Stimulated activated CD4-positive, alpha-beta T cell treated with anti-CD3 and anti-CD28 coated beads, Interleukin-15, amount 100 ng/mL, for 24 hours (primary cell): ENCODE measurements at regions not wholly inside any gene's neighbourhood (a gene's known extent, or its start where the extent isn't known, plus 50 kb on each side); places are given as distances from the start of the nearest gene placed in this dataset.

Source experiments
- DNase-seq: peaks from one replicate; pipeline ENCODE4 v3.0.0-alpha.2; 2020

- DNase-seq, result no peak
These were observed 247.9 kb upstream of the KIRREL3 start for GRCh38 chr11:127248476-127248875.

DNA sequence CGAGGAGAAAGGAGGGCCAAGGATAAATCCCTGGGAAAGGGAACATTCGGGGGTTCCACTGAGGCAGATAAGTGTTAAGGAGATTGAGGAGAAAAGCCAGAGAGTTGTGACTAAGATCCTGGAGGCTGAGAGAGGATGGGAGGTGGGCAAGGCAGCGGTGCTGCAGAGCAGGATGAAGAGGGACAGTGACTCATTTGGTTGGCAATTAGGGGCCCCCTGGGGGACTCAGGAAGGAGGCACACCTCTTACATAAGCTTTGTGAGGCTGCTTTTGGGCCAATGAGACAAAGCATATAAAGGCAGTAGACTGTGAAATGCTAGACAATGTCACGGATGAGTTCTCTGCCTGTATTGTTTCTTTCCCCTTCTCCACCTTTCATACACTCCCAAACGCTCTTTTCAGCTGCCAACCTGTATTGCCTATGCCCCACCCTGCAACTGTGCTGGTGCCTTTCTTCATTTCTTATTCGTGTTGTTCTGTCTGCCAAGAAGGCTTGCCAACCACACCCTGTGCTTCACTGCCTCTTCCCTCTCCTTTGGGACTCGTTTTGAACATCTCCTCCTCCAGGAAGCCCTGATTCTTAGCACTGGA lies 246.8 kb upstream of the KIRREL3 start:
- no peak for DNase-seq

GRCh38 chr11:127242676-127243075 lies 242.1 kb upstream of the KIRREL3 start:
- DNase-seq, result no peak

DNA sequence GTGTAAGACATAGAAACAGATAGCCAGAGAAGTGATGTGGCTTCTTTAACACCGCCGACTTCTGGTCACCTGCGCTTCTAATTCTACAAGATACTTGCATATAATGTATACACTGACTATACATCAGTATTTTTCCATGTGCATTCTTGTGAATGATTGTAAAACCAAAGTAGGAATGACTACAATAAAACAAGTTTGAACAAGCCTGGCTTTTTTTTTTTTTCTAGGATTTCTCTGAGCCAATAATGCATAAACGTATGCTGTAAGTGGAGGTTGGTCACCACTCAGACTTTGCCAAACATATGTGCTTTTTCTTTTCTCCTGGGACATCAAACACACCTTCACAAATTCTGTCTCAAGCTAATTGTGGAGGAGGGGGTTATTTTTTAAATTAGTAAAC lies 237.8 kb upstream of the KIRREL3 start:
- no peak for DNase-seq

- DNase-seq, result no peak
These were observed 236.2 kb upstream of the KIRREL3 start for GRCh38 chr11:127236776-127237175.

DNA sequence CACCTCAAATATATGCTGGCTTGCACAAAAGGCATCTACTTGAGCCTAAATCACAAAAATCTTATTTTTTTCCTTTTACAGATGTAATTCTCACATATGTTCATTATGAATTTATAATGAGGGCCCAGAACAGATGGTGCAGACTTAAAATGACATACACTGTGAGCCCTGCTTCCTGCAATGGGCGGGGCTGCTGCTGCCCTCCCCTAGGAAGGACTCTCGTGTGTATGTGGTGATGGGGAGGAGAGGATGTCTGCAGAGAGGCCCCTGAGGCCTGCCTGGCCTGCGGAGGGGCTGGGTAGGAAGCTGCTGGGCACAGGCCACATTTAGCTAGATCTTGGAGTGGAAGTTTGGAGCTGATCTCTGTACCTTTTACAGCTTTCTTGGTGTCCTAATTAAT lies 233.4 kb upstream of the KIRREL3 start:
- no peak for DNase-seq

DNA sequence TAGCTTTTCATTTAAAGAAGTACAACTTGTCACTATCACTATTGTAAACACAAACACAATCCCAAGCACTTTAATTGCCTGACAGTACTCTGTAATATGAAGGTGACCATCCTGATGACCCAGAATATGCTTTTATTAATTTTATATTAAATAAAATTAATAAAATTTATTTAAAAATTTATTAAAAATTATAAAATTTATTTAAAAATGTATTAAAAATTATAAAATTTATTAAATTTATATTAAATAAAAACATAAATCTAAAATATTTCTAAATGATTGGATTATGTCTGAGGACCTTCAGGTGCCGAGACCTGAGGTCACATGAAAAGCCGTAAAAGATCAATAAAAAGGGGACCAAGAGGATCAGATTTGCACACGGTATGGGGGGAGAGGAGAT lies 229.8 kb upstream of the KIRREL3 start:
- no peak for DNase-seq

DNA sequence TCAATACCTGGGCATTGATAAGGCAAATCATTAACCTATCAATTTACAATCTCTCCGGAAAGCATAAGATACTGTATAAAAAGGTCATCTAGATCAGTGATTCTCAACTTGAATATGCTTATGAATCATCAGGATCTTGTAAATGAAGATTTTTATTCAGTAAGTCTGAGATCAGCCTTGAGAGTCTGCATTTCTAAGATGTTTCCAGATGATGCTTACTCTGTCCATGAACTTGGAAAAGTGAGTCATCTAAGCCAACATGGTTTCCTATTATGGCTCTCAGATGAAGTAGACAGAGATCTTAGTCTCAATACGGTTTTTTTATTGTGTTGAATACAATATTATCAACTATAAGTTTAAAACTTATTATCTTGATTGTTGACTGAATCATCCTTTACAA lies 226.4 kb upstream of the KIRREL3 start:
- no peak for DNase-seq

DNA sequence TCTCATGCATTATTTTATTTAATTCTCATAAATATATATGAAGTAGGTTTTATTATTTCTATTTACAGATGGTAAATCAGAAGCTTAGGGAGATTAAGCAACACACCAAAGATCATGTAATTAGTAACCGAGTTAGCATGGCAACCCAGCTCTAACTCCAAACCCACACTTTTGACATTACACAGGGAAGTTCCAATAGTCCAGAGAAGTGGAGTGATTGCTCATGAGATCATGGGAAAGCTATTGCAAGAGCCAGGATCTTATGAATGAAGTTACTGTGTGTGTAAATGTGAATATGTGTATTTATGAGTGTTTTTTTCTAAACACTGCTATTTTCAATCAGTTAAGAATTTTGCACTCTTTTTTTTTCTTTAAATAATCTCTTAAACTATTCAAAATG lies 225.8 kb upstream of the KIRREL3 start:
- no peak for DNase-seq

GRCh38 chr11:127225619-127226018 lies 225.0 kb upstream of the KIRREL3 start:
- no peak for DNase-seq

GRCh38 chr11:127224276-127224675 lies 223.7 kb upstream of the KIRREL3 start:
- DNase-seq, result no peak

DNA sequence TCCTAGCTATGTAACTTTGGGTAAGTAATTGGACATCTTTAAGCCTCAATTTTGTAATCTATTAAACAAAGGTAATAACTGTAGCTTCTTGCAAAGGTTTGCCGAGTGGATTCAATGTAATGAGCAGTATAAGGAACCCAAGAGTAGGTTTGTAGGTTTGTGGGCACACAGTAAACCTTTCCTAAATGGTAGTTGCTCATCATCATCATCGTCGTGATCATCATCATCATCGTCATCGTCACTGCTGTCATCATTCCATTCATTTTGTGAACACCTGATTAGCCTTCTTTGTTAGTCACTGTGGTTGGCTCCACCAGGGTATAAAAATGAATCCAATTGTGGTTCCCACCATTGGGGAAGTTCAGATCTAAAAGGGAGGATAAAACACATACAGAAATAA lies 223.1 kb upstream of the KIRREL3 start:
- DNase-seq, result no peak

GRCh38 chr11:127223026-127223425 lies 222.5 kb upstream of the KIRREL3 start:
- DNase-seq, result no peak

DNA sequence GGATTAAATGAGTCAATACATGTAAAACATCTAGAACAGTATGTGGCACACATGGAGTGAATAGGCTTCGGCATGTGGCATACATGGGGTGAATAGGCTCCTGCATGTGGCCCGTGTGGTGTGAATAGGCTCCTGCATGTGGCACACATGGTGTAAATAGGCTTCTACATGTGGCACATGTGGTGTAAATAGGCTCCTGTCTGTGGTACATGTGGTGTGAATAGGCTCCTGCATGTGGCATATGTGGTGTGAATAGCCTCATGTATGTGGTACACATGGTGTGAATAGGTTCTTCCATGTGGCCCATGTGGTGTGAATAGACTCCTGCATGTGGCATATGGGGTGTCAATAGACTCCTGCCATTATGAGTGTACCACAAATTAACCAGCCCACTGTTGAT lies 219.1 kb upstream of the KIRREL3 start:
- no peak for DNase-seq

DNA sequence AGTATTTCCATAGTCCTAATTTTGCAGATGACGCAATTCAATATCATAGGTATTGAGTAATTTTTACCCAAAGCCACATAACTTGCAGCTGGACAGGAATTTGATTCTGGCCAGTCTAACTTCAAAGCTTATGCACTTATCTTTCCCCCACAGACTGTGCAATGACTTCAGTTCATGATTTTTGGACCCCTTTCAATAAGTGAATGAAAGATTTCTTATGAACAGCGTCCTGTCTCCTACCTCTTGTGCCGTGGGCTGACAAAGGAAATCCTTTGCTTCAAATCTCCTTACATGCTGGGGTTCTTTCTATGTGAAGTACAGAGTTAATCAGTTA lies 217.7 kb upstream of the KIRREL3 start:
- no peak for DNase-seq

DNA sequence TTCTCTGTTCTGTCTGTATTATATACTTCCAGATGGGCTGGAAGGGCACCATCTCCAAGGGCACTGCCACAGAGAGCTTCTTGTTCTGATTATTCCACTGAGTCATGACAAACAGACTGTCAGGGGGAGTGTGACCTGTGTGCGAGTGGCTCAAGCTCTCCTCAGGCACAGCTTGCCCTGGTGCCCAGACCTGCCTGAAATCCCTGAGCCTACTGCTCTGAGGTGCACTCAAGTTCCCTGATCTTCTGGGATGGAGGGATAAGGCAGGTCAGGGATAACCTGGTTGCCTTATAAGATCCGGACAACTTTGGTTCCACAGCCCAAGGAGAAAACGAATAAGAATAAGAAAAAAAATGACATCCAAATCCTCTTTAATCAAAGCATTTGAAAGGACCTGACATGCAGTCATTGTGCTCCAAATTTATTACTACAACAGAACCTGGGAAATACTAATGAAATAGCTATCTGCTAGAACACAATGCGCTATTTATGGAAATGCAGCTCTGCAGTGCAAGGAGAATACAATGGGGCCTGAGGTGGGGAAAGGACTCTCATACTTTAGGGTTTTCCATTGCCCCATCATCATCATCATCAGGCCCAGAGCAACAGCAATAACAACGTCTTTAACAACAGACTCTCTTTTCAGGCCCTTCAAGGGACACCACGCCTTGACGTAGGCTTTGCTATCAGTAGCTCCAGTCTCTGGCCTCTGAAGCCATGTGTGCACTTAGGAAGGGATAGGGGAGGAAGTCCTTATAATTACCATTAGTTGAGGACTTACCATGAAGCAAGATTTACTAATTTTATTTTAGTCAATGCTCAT lies 217.1 kb upstream of the KIRREL3 start:
- DNase-seq, result no peak

GRCh38 chr11:127205688-127206217 lies 205.2 kb upstream of the KIRREL3 start:
- no peak for DNase-seq

DNA sequence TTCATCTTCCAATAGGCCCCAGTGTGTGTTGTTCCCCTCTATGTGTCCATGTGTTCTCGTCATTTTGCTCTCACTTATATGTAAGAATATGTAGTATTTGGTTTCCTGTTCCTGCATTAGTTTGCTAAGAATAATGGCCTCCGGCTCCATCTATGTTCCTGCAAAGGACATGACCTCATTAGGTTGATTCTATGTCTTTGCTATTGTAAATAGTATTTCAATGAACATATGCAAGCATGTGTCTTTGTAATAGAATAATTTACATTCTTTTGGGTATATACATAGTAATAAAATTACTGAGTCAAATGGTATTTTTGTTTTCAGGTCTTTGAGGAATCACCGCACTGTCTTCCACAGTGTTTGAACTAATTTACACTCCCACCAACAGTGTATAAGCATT lies 202.9 kb upstream of the KIRREL3 start:
- no peak for DNase-seq

DNA sequence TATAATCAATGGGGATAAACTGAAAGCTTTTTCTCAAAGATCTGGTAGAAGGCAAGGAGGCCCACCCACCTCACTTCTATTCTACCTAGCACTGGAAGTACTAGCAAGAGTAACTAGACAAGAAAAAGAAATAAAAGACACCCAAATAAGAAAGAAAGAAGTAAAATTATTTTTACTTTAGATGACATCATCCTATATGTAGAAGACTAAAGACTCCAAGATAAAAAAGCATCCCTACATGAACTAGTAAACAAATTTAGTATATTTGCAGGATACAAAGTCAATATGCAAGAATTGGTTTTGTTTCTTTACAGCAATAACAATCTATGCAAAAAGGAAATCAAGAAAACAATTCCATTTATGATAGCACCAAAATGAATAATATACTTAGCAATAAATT lies 201.5 kb upstream of the KIRREL3 start:
- no peak for DNase-seq

DNA sequence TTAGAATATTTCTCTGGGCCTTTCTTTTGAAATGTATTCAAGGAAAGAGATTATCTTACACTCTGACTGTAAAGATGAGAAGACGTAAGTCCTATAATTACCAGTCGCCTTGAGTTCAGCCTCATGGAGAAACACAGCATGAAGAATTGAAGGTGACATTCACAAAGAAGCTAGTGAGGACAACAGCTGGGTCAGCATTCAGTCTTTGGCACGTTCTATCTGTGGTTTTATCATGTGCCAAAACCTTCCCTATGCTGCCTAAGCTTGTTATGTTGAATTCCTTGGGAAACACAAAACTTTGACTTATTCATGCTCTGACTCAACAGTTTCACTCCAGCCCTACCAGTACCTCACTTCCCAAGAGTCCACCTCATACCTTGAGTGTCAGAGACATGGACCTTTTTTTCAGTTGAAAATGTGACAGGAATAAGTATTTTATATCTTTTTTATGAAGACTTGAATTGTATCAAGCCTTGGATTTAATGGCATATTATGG lies 198.8 kb upstream of the KIRREL3 start:
- no peak for DNase-seq

GRCh38 chr11:127195501-127196120 lies 195.0 kb upstream of the KIRREL3 start:
- DNase-seq, result no peak

DNA sequence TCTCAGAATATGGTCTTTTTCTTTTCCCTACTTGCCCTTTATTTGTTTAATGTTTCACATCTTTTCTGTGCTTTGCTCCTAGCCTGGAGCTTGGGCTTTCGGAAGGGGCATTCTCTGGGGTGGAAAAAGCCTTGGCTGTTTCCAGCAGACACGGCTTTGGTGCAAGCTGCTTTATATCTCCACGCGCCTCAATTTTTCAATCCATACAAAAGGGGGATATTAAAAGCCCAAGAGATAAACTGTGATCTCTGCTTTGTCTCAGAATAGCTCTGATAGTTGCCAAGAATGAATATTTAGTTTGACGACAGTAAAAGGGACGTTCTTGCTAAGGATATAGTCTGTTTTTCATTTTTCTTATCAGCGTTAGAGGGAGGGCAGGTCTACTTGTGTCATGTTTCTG lies 194.0 kb upstream of the KIRREL3 start:
- DNase-seq, result no peak

- no peak for DNase-seq
These were observed 193.4 kb upstream of the KIRREL3 start for GRCh38 chr11:127193950-127194349.

GRCh38 chr11:127191689-127192088 lies 191.1 kb upstream of the KIRREL3 start:
- DNase-seq, result no peak
